ENCODE measurements at regions not wholly inside any gene's neighbourhood (a gene's known extent, or its start where the extent isn't known, plus 50 kb on each side); places are given as distances from the start of the nearest gene placed in this dataset.

- H3K4me3 ChIP-seq (ENCODE audit: low read depth in 2 of 2, low read length in 1 of 2), result no peak overlapping the region
- H3K79me2 ChIP-seq (ENCODE audit: insufficient read depth), result no peaks in the 10 kb centered on the region
- H3K4me1 ChIP-seq (ENCODE audit: control insufficient read depth in 1 of 2, insufficient read depth in 2 of 2, low read depth in 1 of 2, low read length in 1 of 2), result no peaks in the 10 kb centered on the region; a peak in 1 of 4 replicates
- H3K36me3 ChIP-seq (replicated peaks in 1 of 2; ENCODE audit: control insufficient read depth in 1 of 2, insufficient read depth in 2 of 2, low read length in 1 of 2), result no peaks in the 10 kb centered on the region
- ChIA-PET CTCF (no interaction called here), POLR2A (no interaction called here)
- H2AFZ ChIP-seq (ENCODE audit: low read depth), result no peak overlapping the region
- no peaks in the 10 kb centered on the region for H3F3A ChIP-seq (replicated peaks; ENCODE audit: insufficient read depth)
- no peaks in the 10 kb centered on the region for H3K27me3 ChIP-seq (ENCODE audit: insufficient read depth)
- TF ChIP-seq MXI1 (IDR thresholded peaks at IDR 0.05; ENCODE audit: low read depth, low read length) (no peak), REST (IDR thresholded peaks at IDR 0.05; ENCODE audit: low read depth, low read length) (no peak), TAF1 (IDR thresholded peaks at IDR 0.05; ENCODE audit: borderline replicate concordance, low read depth, low read length) (no peak), FOSL2 (IDR thresholded peaks at IDR 0.05; ENCODE audit: borderline replicate concordance, low read depth) (no peak), JUND (IDR thresholded peaks at IDR 0.05) (no peak), GABPA (IDR thresholded peaks at IDR 0.05; ENCODE audit: low read depth) (no peak), YY1 (IDR thresholded peaks at IDR 0.05; ENCODE audit: low read depth) (no peak), FOXJ3 (CRISPR knock-in tag; IDR thresholded peaks at IDR 0.05) (no peak), RXRA (IDR thresholded peaks at IDR 0.05; ENCODE audit: borderline replicate concordance, low read depth) (no peak), FOXM1 (IDR thresholded peaks at IDR 0.05; ENCODE audit: low read depth) (no peak), SIN3A (IDR thresholded peaks at IDR 0.05; ENCODE audit: borderline replicate concordance, low read depth, low read length) (no peak), NFIC (IDR thresholded peaks at IDR 0.05; ENCODE audit: borderline replicate concordance) (no peak), NRF1 (IDR thresholded peaks at IDR 0.05; ENCODE audit: low read depth, low read length) (no peak), MEF2A (IDR thresholded peaks at IDR 0.05; ENCODE audit: borderline replicate concordance, low read depth) (no peak)
- DNase-seq, result no peak
- 19% methylated on average over 1 of the region's 1 CpG for WGBS (ENCODE audit: low lambda C conversion rate)
- no peaks in the 10 kb centered on the region for H4K20me1 ChIP-seq (ENCODE audit: insufficient read depth)
- H3K27ac ChIP-seq (ENCODE audit: low read depth in 2 of 2, low read length in 1 of 2), result no peak overlapping the region
- H3K9me2 ChIP-seq, result no peaks in the 10 kb centered on the region
- no peak overlapping the region for H3K9ac ChIP-seq
- H3K9me3 ChIP-seq, result no peaks in the 10 kb centered on the region
- H3K4me2 ChIP-seq, result no peak overlapping the region
Measured at GRCh38 chr1:230501849-230502248, 75.7 kb upstream of the PGBD5 start.

GRCh38 chr1:230501242-230501641 lies 75.1 kb upstream of the PGBD5 start:
- H3K27ac ChIP-seq (ENCODE audit: low read depth in 2 of 2, low read length in 1 of 2), result no peak overlapping the region
- no peaks in the 10 kb centered on the region; a peak in 1 of 4 replicates for H3K4me1 ChIP-seq (ENCODE audit: control insufficient read depth in 1 of 2, insufficient read depth in 2 of 2, low read depth in 1 of 2, low read length in 1 of 2)
- no peaks in the 10 kb centered on the region for H3K79me2 ChIP-seq (ENCODE audit: insufficient read depth)
- H3K36me3 ChIP-seq (replicated peaks in 1 of 2; ENCODE audit: control insufficient read depth in 1 of 2, insufficient read depth in 2 of 2, low read length in 1 of 2), result no peaks in the 10 kb centered on the region
- H3K4me3 ChIP-seq (ENCODE audit: low read depth in 2 of 2, low read length in 1 of 2), result no peak overlapping the region
- no peaks in the 10 kb centered on the region for H4K20me1 ChIP-seq (ENCODE audit: insufficient read depth)
- no peak overlapping the region for H2AFZ ChIP-seq (ENCODE audit: low read depth)
- POLR2A ChIA-PET, result no interaction called here
- H3K27me3 ChIP-seq (ENCODE audit: insufficient read depth), result no peaks in the 10 kb centered on the region
- TF ChIP-seq RCOR1 (IDR thresholded peaks at IDR 0.05; ENCODE audit: low read length) (no peak), MEF2A (IDR thresholded peaks at IDR 0.05; ENCODE audit: borderline replicate concordance, low read depth) (no peak), NRF1 (IDR thresholded peaks at IDR 0.05; ENCODE audit: low read depth, low read length) (no peak), SIN3A (IDR thresholded peaks at IDR 0.05; ENCODE audit: borderline replicate concordance, low read depth, low read length) (no peak), PBX3 (IDR thresholded peaks at IDR 0.05) (no peak)
- H3K4me2 ChIP-seq, result no peak overlapping the region
- no peaks in the 10 kb centered on the region for H3K9me2 ChIP-seq
- no peaks in the 10 kb centered on the region for H3F3A ChIP-seq (replicated peaks; ENCODE audit: insufficient read depth)
- H3K9ac ChIP-seq, result no peak overlapping the region
- CTCF ChIA-PET, result no interaction called here
- WGBS (ENCODE audit: low lambda C conversion rate), result 31% methylated on average over 2 of the region's 2 CpGs
- no peaks in the 10 kb centered on the region for H3K9me3 ChIP-seq
- no peak for DNase-seq
